Heart left ventricle (tissue), 16 donors: ENCODE measurements at regions not wholly inside any gene's neighbourhood (a gene's known extent, or its start where the extent isn't known, plus 50 kb on each side); places are given as distances from the start of the nearest gene placed in this dataset.

Experiments used
- ATAC-seq, 4 donors: fragments of 200-7000 bp; cut with Tn5 transposase; one replicate each; pipeline ENCODE4 v1.9.1; 2020 to 2022; ENCODE audit warnings: moderate library complexity in 4 of 4, mild to moderate bottlenecking in 3 of 4, moderate number of reproducible peaks in 1 of 4
- DNase-seq, 5 donors: peaks; one replicate each; pipeline ENCODE4 v3.0.0-alpha.2; 2020
- H3K27ac ChIP-seq, 12 donors: fragments of 200-600 bp; sonication (generic) in 4 of 12; one replicate each; pipeline versions ENCODE4 v1.5.0 to v1.8.0; 2016 to 2022; ENCODE audit warnings: mild to moderate bottlenecking in 2 of 12
- H3K27me3 ChIP-seq, 9 donors: fragments of 200-600 bp; sonication (generic) in 2 of 9; one replicate each; pipeline versions ENCODE4 v1.5.1 to v1.8.0; 2016 to 2022; ENCODE audit warnings: mild to moderate bottlenecking in 3 of 9
- H3K36me3 ChIP-seq, 9 donors: fragments of 200-600 bp; sonication (generic) in 2 of 9; one replicate each; pipeline versions ENCODE4 v1.5.0 to v1.8.0; 2018 to 2022; ENCODE audit warnings: mild to moderate bottlenecking in 2 of 9
- H3K4me1 ChIP-seq, 12 donors: fragments of 200-600 bp; sonication (generic) in 4 of 12; one replicate each; pipeline versions ENCODE4 v1.5.0 to v1.8.0; 2016 to 2022; ENCODE audit warnings: mild to moderate bottlenecking in 3 of 12
- H3K4me3 ChIP-seq, 12 donors: fragments of 200-600 bp; sonication (generic) in 4 of 12; one replicate each; pipeline versions ENCODE4 v1.5.0 to v1.8.0; 2017 to 2022; ENCODE audit warnings: mild to moderate bottlenecking in 9 of 12, moderate library complexity in 4 of 12
- H3K9me3 ChIP-seq, 12 donors: fragments of 200-600 bp; sonication (generic) in 4 of 12; one replicate each; pipeline versions ENCODE4 v1.5.0 to v1.8.0; 2016 to 2022; ENCODE audit warnings: mild to moderate bottlenecking in 1 of 12
- CTCF ChIP-seq, 12 donors: fragments of 200-600 bp; sonication (generic) in 4 of 12; IDR thresholded peaks; one replicate each; pipeline versions ENCODE4 v1.5.0 to v1.8.0; 2018 to 2022; ENCODE audit warnings: antibody characterized with exemption in 12 of 12, mild to moderate bottlenecking in 5 of 12
- POLR2A ChIP-seq, 2 donors: fragments of 450-650 bp; IDR thresholded peaks; one replicate each; pipeline ENCODE4 v1.6.1; 2017; ENCODE audit warnings: antibody characterized with exemption in 2 of 2, mild to moderate bottlenecking in 2 of 2, moderate library complexity in 2 of 2
- WGBS, 4 donors: extraction: QIAGEN DNeasy Blood & Tissue Kit in 2 of 4; methylation state at CpG; one replicate each; pipeline versions ENCODE4 v1.1.5 to v1.1.7; 2013 to 2018; 5-methylcytosine and 5-hydroxymethylcytosine counted together
- intact Hi-C, 10 donors: fragments of 100-400 bp; cut with DNase I; formaldehyde crosslinking; loops; one replicate each; pipeline versions ENCODE4 v1.11.1 to v1.14.2; 2022
- donor health status: ischemic (EF 13 %, LVEDD 7.1; RV severe dilation, severe dysfunction).
- donor health status: healthy with polysubstance abuse.
- donor health status: DM: no; HTN: yes; CAD: no.
- donor health status: DM: no; HTN: no; CAD: no.
- donor health status: ischemic (EF 25% LVEDD 6.9; RV normal size, moderate dysfunction).
- donor health status: ischemic (EF 25% LVEDD 5.7; RV mildly dilated, moderate dysfunction).
- donor health status: healthy.
- donor health status: DM: yes; HTN: yes; CAD: no.
- donor health status: ischemic (EF 35%, LVEDD 5.7; RV mildly dilated, moderate dysfunction).
- donor health status: nonischemic (EF 11% LVEDD 7.7; RV severe dilation, severe dysfunction).
- donor health status: DM: yes; HTN: yes; CAD: no.
- donor health status: PGD.
- donor health status: ischemic (EF 29% LVEDD 5.4; RV normal size, mild dysfunction).
- donor health status: nonischemic (EF 23%, LVEDD 6.1; RV moderate dilation, normal function).

- whole genome bisulfite sequencing, 4 donors: 62 to 76% (median 67%) methylated on average over 4 of the region's 4 CpGs
- no peak overlapping the region for H3K27ac ChIP-seq
These were observed 121.8 kb upstream of the MTAP start for GRCh38 chr9:21680590-21680989.

GRCh38 chr9:21681641-21682040 is 120.8 kb upstream of the MTAP start:
- TF ChIP-seq CTCF (IDR thresholded peaks at IDR 0.05): no peak
- no peak for TF ChIP-seq POLR2A (IDR thresholded peaks at IDR 0.05)
- WGBS, 4 donors: 85 to 92% (median 87%) methylated on average over 4 of the region's 4 CpGs
- H3K9me3 ChIP-seq: no peaks in the 10 kb centered on the region
- ATAC-seq (no peak), DNase-seq (no peak)
- intact Hi-C loops: no loop called here
- no peak overlapping the region for H3K27ac ChIP-seq
- H3K27me3 ChIP-seq: peaks cover 0 to 8% (median 0%) of the 10 kb centered on the region in 9 donors
- no peaks in the 10 kb centered on the region for H3K4me1 ChIP-seq
- H3K4me3 ChIP-seq: no peak overlapping the region
- H3K36me3 ChIP-seq: no peaks in the 10 kb centered on the region

More at GRCh38 chr9:21680590-21680989, 121.8 kb upstream of the MTAP start:
- no peaks in the 10 kb centered on the region for H3K4me1 ChIP-seq
- H3K27me3 ChIP-seq: peaks cover 0 to 10% (median 0%) of the 10 kb centered on the region in 9 donors
- no peak for ATAC-seq
- intact Hi-C loops: no loop called here
- H3K9me3 ChIP-seq: no peaks in the 10 kb centered on the region
- DNase-seq: no peak
- no peaks in the 10 kb centered on the region for H3K36me3 ChIP-seq
- TF ChIP-seq POLR2A (IDR thresholded peaks at IDR 0.05) (no peak), CTCF (IDR thresholded peaks at IDR 0.05) (no peak)
- no peak overlapping the region for H3K4me3 ChIP-seq

GRCh38 chr9:21682381-21682780 is 120.1 kb upstream of the MTAP start:
- H3K36me3 ChIP-seq: no peaks in the 10 kb centered on the region
- WGBS, 4 donors: 75 to 82% (median 78%) methylated on average over 2 of the region's 2 CpGs
- H3K4me1 ChIP-seq: no peaks in the 10 kb centered on the region
- no peak for DNase-seq
- peaks cover 0 to 8% (median 0%) of the 10 kb centered on the region in 9 donors for H3K27me3 ChIP-seq
- H3K9me3 ChIP-seq: no peaks in the 10 kb centered on the region
- TF ChIP-seq CTCF (IDR thresholded peaks at IDR 0.05) (no peak), POLR2A (IDR thresholded peaks at IDR 0.05) (no peak)
- ATAC-seq: no peak
- intact Hi-C loops: no loop called here
- no peak overlapping the region for H3K27ac ChIP-seq
- H3K4me3 ChIP-seq: no peak overlapping the region

- intact Hi-C loops: no loop called here
- 74 to 78% (median 77%) methylated on average over 2 of the region's 2 CpGs for WGBS, 4 donors
- Histone ChIP-seq H3K36me3 (no peaks in the 10 kb centered on the region), H3K27ac (no peak overlapping the region), H3K4me1 (no peaks in the 10 kb centered on the region), H3K27me3 (peaks cover 0 to 7% (median 0%) of the 10 kb centered on the region in 9 donors), H3K4me3 (no peak overlapping the region), H3K9me3 (no peaks in the 10 kb centered on the region)
- DNase-seq: no peak
- no peak for TF ChIP-seq CTCF (IDR thresholded peaks at IDR 0.05)
- TF ChIP-seq POLR2A (IDR thresholded peaks at IDR 0.05): no peak
- ATAC-seq: no peak
These were observed 119.5 kb upstream of the MTAP start for GRCh38 chr9:21682981-21683380.
